GM10248 (cell line): ENCODE measurements at regions not wholly inside any gene's neighbourhood (a gene's known extent, or its start where the extent isn't known, plus 50 kb on each side); places are given as distances from the start of the nearest gene placed in this dataset.
A peak's percentile ranks its signal among the peaks of the same experiment; 100 is the strongest.

ENCODE experiments used
- CTCF ChIA-PET: fragments of 300-600 bp; sonication (Branson Sonifier 250); formaldehyde crosslinking; extraction: SDS; loops from one replicate; lab custom pipeline; 2021; ENCODE audit warnings: antibody characterized with exemption; lab: Yijun Ruan, JAX
- POLR2A ChIA-PET: fragments of 350-650 bp; sonication (Branson Sonifier 250); formaldehyde crosslinking; extraction: SDS; loops from one replicate; lab custom pipeline; 2020; ENCODE audit warnings: antibody characterized with exemption; lab: Yijun Ruan, JAX
- DNase-seq: peaks from one replicate; pipeline ENCODE4 v3.0.0; 2012; ENCODE audit errors: extremely low spot score
- CTCF ChIP-seq: IDR thresholded peaks from 2 replicates; pipeline ENCODE4 v1.5.1; 2012; ENCODE audit warnings: mild to moderate bottlenecking, low read depth; ENCODE audit errors: extremely low read depth, missing control alignments, control extremely low read depth

- no peak for TF ChIP-seq CTCF
- POLR2A ChIA-PET: no interaction called here
- CTCF ChIA-PET: interaction anchor here (1.6 to 2.2 kb wide), 3 partner anchors 9 to 32 kb away, joined by 3 to 10 read pairs (median 4); no protein-coding TSS in a partner anchor
- peak; percentile 52 for DNase-seq
These were observed 99.0 kb upstream of the TNFAIP3 start for GRCh38 chr6:137767911-137768690.

DNA sequence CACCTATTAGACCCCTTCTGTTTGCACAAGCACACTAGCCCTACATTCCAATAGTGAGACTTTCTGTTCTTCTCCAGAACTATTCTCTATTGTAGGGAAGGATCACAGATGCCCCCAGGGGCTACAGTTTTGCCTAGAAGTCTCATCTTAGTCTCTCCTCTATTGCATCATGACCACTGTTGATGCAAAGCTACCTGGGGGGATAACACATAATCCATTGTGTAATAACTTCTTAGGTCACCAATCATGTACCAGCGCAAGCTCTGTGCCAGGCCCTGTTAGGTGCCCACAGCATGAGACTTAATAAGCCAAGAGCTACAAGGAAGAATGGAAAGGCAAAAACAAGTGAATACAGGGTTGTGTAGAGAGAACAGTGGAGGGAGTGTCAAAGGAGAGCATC is 98.1 kb upstream of the TNFAIP3 start:
- ChIA-PET CTCF (interaction anchor here (1.7 to 2.2 kb wide), 3 partner anchors 10 to 31 kb away, joined by 3 to 10 read pairs (median 4); no protein-coding TSS in a partner anchor), POLR2A (no interaction called here)
- TF ChIP-seq CTCF: no peak
- DNase-seq: no peak

- DNase-seq: no peak
- ChIA-PET POLR2A (no interaction called here), CTCF (interaction anchor here (0.9 to 1.8 kb wide), 5 partner anchors 10 to 62 kb away, joined by 3 to 10 read pairs (median 3); no protein-coding TSS in a partner anchor)
- TF ChIP-seq CTCF: no peak
These were observed 97.2 kb upstream of the TNFAIP3 start for GRCh38 chr6:137769797-137770362.

GRCh38 chr6:137772541-137773250 is 94.4 kb upstream of the TNFAIP3 start:
- no peak for DNase-seq
- no peak for TF ChIP-seq CTCF
- CTCF ChIA-PET: interaction anchor here (1.2 to 2.7 kb wide), 3 partner anchors 12 to 111 kb away, joined by 3 to 14 read pairs (median 7); no protein-coding TSS in a partner anchor
- POLR2A ChIA-PET: no interaction called here

- ChIA-PET POLR2A (no interaction called here), CTCF (interaction anchor here (2.7 kb wide), 1 partner anchor 24 kb away, joined by 14 read pairs; no protein-coding TSS in a partner anchor)
- no peak for DNase-seq
- no peak for TF ChIP-seq CTCF
These were observed 91.8 kb upstream of the TNFAIP3 start for GRCh38 chr6:137775227-137775626.

GRCh38 chr6:137775720-137776119 is 91.3 kb upstream of the TNFAIP3 start:
- ChIA-PET POLR2A (no interaction called here), CTCF (no interaction called here)
- DNase-seq: no peak
- TF ChIP-seq CTCF: no peak
